ENCODE measurements at regions not wholly inside any gene's neighbourhood (a gene's known extent, or its start where the extent isn't known, plus 50 kb on each side); places are given as distances from the start of the nearest gene placed in this dataset.
A peak's percentile ranks its signal among the peaks of the same experiment; 100 is the strongest.
"Not testable (repeated sequence)": the region's sequence is repeated elsewhere in the genome, so short reads cannot be mapped to it uniquely, and the experiment has no call there.

- Histone ChIP-seq H3F3A (ENCODE audit: low read depth) (no peaks in the 10 kb centered on the region), H3K27me3 (no peaks in the 10 kb centered on the region), H2AFZ (replicated peaks) (no peak overlapping the region), H4K20me1 (ENCODE audit: low read depth) (no peaks in the 10 kb centered on the region), H3K4me2 (no peak overlapping the region), H3K36me3 (no peaks in the 10 kb centered on the region), H3K27ac (no peak overlapping the region), H3K4me3 (no peak overlapping the region), H3K4me1 (peaks cover 4% of the 10 kb centered on the region), H3K79me2 (ENCODE audit: low read depth) (no peaks in the 10 kb centered on the region), H3K9ac (no peak overlapping the region), H3K9me3 (ENCODE audit: low read depth) (no peaks in the 10 kb centered on the region)
- H3K27me3 Mint-ChIP-seq (ENCODE audit: insufficient read depth, low read depth) = no peaks in the 10 kb centered on the region
- TF ChIP-seq EZH2 (IDR thresholded peaks at IDR 0.05) (no peak), EZH2phosphoT487 (IDR thresholded peaks at IDR 0.05) (no peak), CTCF (IDR thresholded peaks at IDR 0.05) (no peak)
- no peak overlapping the region for H3K4me3 Mint-ChIP-seq
- H3K36me3 Mint-ChIP-seq = no peaks in the 10 kb centered on the region
- no peak overlapping the region for H3K27ac Mint-ChIP-seq
- no peak for DNase-seq (ENCODE audit: low spot score)
- no peaks in the 10 kb centered on the region for H3K9me3 Mint-ChIP-seq
- H3K4me1 Mint-ChIP-seq = peaks cover 9% of the 10 kb centered on the region
These were observed 59.5 kb upstream of the CUX1 start for GRCh38 chr7:101757879-101758278.

- H3K27ac Mint-ChIP-seq; H3K9me3 ChIP-seq (ENCODE audit: low read depth); DNase-seq (ENCODE audit: low spot score); H3K9ac ChIP-seq; H3K4me2 ChIP-seq; H3F3A ChIP-seq (ENCODE audit: low read depth); H3K4me1 Mint-ChIP-seq; H3K27ac ChIP-seq; H3K9me3 Mint-ChIP-seq; H3K36me3 Mint-ChIP-seq; H3K27me3 ChIP-seq; H3K4me1 ChIP-seq; H3K4me3 ChIP-seq; H3K36me3 ChIP-seq; H4K20me1 ChIP-seq (ENCODE audit: low read depth); H3K27me3 Mint-ChIP-seq (ENCODE audit: insufficient read depth, low read depth); H2AFZ ChIP-seq (replicated peaks); H3K4me3 Mint-ChIP-seq; H3K79me2 ChIP-seq (ENCODE audit: low read depth): not testable (repeated sequence)
These were observed 58.9 kb upstream of the CUX1 start for GRCh38 chr7:101758519-101758918.

- no peaks in the 10 kb centered on the region for H3K36me3 ChIP-seq
- no peak overlapping the region for H3K4me3 Mint-ChIP-seq
- no peaks in the 10 kb centered on the region for H3K27me3 ChIP-seq
- peak overlapping the region; percentile 65 for H3K27ac Mint-ChIP-seq
- no peak overlapping the region for H2AFZ ChIP-seq (replicated peaks)
- DNase-seq (ENCODE audit: low spot score) = no peak
- TF ChIP-seq CTCF (IDR thresholded peaks at IDR 0.05) (no peak), EZH2 (IDR thresholded peaks at IDR 0.05) (no peak), EZH2phosphoT487 (IDR thresholded peaks at IDR 0.05) (no peak)
- no peak overlapping the region for H3K4me2 ChIP-seq
- no peak overlapping the region for H3K27ac ChIP-seq
- no peaks in the 10 kb centered on the region for H3K9me3 ChIP-seq (ENCODE audit: low read depth)
- H3K9me3 Mint-ChIP-seq = no peaks in the 10 kb centered on the region
- H3F3A ChIP-seq (ENCODE audit: low read depth) = no peaks in the 10 kb centered on the region
- H3K27me3 Mint-ChIP-seq (ENCODE audit: insufficient read depth, low read depth) = peaks cover 2% of the 10 kb centered on the region
- no peak overlapping the region for H3K4me3 ChIP-seq
- H3K79me2 ChIP-seq (ENCODE audit: low read depth) = no peaks in the 10 kb centered on the region
- H3K9ac ChIP-seq = no peak overlapping the region
- H4K20me1 ChIP-seq (ENCODE audit: low read depth) = no peaks in the 10 kb centered on the region
- H3K4me1 Mint-ChIP-seq = peaks cover 2% of the 10 kb centered on the region
- no peaks in the 10 kb centered on the region for H3K36me3 Mint-ChIP-seq
- no peaks in the 10 kb centered on the region for H3K4me1 ChIP-seq
These were observed 53.2 kb upstream of the CUX1 start for GRCh38 chr7:101764221-101764620.

- Mint-ChIP-seq H3K27ac (no peak overlapping the region), H3K4me3 (no peak overlapping the region), H3K4me1 (peaks cover 2% of the 10 kb centered on the region), H3K9me3 (no peaks in the 10 kb centered on the region), H3K27me3 (ENCODE audit: insufficient read depth, low read depth) (peaks cover 9% of the 10 kb centered on the region), H3K36me3 (no peaks in the 10 kb centered on the region)
- no peak overlapping the region for H3K4me2 ChIP-seq
- no peaks in the 10 kb centered on the region for H4K20me1 ChIP-seq (ENCODE audit: low read depth)
- H3K4me3 ChIP-seq = no peak overlapping the region
- no peaks in the 10 kb centered on the region for H3K9me3 ChIP-seq (ENCODE audit: low read depth)
- H3K27me3 ChIP-seq = no peaks in the 10 kb centered on the region
- H3F3A ChIP-seq (ENCODE audit: low read depth) = no peaks in the 10 kb centered on the region
- H3K79me2 ChIP-seq (ENCODE audit: low read depth) = no peaks in the 10 kb centered on the region
- H3K27ac ChIP-seq = no peak overlapping the region
- no peak for DNase-seq (ENCODE audit: low spot score)
- peak overlapping the region; percentile 34 for H2AFZ ChIP-seq (replicated peaks)
- H3K4me1 ChIP-seq = no peaks in the 10 kb centered on the region
- no peak overlapping the region for H3K9ac ChIP-seq
- no peaks in the 10 kb centered on the region for H3K36me3 ChIP-seq
- TF ChIP-seq EZH2phosphoT487 (IDR thresholded peaks at IDR 0.05) (no peak), EZH2 (IDR thresholded peaks at IDR 0.05) (no peak), CTCF (IDR thresholded peaks at IDR 0.05) (no peak)
These were observed 49.9 kb upstream of the CUX1 start for GRCh38 chr7:101767544-101767943.
